Lower lobe of right lung (tissue), 2 donors: ENCODE measurements at regions not wholly inside any gene's neighbourhood (a gene's known extent, or its start where the extent isn't known, plus 50 kb on each side); places are given as distances from the start of the nearest gene placed in this dataset.

Experiments
- ATAC-seq, 2 donors: fragments of 200-7000 bp; cut with Tn5 transposase; one replicate each; pipeline ENCODE4 v1.9.1; 2020 to 2022; ENCODE audit warnings: mild to moderate bottlenecking in 2 of 2, moderate library complexity in 2 of 2
- DNase-seq: peaks from one replicate; pipeline ENCODE4 v3.0.0-alpha.2; 2020
- H3K27ac ChIP-seq: fragments of 200-600 bp; one replicate; pipeline ENCODE4 v1.8.0; 2022
- H3K27me3 ChIP-seq: fragments of 200-600 bp; one replicate; pipeline ENCODE4 v1.8.0; 2022; ENCODE audit warnings: low read depth
- H3K36me3 ChIP-seq: fragments of 200-600 bp; one replicate; pipeline ENCODE4 v1.8.0; 2022; ENCODE audit warnings: mild to moderate bottlenecking
- H3K4me1 ChIP-seq: fragments of 200-600 bp; one replicate; pipeline ENCODE4 v1.8.0; 2022
- H3K4me3 ChIP-seq: fragments of 200-600 bp; one replicate; pipeline ENCODE4 v1.8.0; 2022; ENCODE audit warnings: mild to moderate bottlenecking
- H3K9me3 ChIP-seq: fragments of 200-600 bp; one replicate; pipeline ENCODE4 v1.8.0; 2022
- intact Hi-C: fragments of 100-400 bp; cut with DNase I; formaldehyde crosslinking; loops from one replicate; pipeline ENCODE4 v1.11.0; 2022
- TF ChIP-seq, protein P1 (sequence below): fragments of 200-600 bp; IDR thresholded peaks from one replicate; pipeline ENCODE4 v1.8.0; 2022; ENCODE audit warnings: antibody characterized with exemption, mild to moderate bottlenecking
- donor health status: DM: no; HTN: yes; CAD: no; lungs with severe emphysema.

DNA sequence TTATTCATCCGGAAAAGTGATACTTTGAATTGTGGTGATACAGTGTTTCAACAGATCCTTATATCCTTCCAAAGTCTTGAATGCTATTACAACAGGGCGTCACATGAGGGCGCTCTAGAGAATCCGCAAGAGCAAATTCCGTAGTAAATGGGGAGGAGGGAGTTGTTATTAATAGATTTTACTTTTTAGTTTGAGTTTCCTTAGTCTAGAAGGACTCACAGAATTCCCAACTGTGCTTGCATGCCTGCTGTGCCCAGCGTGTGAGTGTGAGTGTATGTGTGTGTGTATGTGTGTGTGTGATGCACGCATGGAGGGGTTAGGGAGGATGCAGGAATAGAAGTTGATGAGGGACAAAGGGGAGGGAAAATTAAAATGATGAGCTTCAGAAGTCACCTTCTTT is 375.3 kb downstream of the C12orf75 start:
- no peak overlapping the region for H3K27ac ChIP-seq
- intact Hi-C loops: no loop called here
- TF ChIP-seq, protein P1, sequence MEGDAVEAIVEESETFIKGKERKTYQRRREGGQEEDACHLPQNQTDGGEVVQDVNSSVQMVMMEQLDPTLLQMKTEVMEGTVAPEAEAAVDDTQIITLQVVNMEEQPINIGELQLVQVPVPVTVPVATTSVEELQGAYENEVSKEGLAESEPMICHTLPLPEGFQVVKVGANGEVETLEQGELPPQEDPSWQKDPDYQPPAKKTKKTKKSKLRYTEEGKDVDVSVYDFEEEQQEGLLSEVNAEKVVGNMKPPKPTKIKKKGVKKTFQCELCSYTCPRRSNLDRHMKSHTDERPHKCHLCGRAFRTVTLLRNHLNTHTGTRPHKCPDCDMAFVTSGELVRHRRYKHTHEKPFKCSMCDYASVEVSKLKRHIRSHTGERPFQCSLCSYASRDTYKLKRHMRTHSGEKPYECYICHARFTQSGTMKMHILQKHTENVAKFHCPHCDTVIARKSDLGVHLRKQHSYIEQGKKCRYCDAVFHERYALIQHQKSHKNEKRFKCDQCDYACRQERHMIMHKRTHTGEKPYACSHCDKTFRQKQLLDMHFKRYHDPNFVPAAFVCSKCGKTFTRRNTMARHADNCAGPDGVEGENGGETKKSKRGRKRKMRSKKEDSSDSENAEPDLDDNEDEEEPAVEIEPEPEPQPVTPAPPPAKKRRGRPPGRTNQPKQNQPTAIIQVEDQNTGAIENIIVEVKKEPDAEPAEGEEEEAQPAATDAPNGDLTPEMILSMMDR: peak; percentile 75
- H3K4me1 ChIP-seq: no peaks in the 10 kb centered on the region
- no peak overlapping the region for H3K4me3 ChIP-seq
- no peaks in the 10 kb centered on the region for H3K9me3 ChIP-seq
- H3K36me3 ChIP-seq: no peaks in the 10 kb centered on the region
- DNase-seq (no peak), ATAC-seq (peak; percentile 48 to 65)
- H3K27me3 ChIP-seq: no peaks in the 10 kb centered on the region

DNA sequence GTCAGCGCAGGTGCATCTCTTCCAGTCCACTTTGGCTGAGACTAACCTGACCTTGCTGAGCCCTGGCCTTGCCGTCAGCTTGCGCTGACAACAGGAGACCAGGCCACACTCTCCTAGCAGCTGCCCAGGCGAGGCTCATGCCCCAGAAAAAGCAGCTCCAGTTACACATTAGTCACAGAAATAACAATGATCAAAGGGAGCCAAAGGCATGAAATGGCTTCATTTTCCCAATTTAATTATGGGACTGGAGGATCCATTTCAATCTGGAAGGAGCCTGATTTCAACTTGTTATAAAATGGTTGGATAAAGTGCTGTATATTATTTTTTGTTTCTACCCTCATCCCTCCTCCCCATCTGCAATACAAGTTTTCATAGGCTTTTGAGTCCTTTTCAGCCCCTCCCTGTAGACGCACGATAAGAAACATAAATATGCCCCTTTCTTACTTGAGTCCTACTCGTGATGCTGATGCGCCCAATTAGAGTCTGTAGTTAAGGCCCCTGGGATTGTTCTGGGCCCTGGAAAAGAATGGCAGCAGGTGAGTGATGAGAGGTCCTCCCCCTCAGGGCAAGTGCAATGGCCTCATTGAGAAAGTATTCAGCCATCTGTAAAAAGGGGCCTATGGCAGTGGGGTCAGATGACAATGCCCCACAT is 376.0 kb downstream of the C12orf75 start:
- DNase-seq: no peak
- no peaks in the 10 kb centered on the region for H3K4me1 ChIP-seq
- intact Hi-C loops: no loop called here
- no peak overlapping the region for H3K4me3 ChIP-seq
- no peaks in the 10 kb centered on the region for H3K9me3 ChIP-seq
- ATAC-seq: peak; percentile 26 to 37
- TF ChIP-seq, protein P1: no peak
- H3K27me3 ChIP-seq: no peaks in the 10 kb centered on the region
- H3K36me3 ChIP-seq: no peaks in the 10 kb centered on the region
- no peak overlapping the region for H3K27ac ChIP-seq

DNA sequence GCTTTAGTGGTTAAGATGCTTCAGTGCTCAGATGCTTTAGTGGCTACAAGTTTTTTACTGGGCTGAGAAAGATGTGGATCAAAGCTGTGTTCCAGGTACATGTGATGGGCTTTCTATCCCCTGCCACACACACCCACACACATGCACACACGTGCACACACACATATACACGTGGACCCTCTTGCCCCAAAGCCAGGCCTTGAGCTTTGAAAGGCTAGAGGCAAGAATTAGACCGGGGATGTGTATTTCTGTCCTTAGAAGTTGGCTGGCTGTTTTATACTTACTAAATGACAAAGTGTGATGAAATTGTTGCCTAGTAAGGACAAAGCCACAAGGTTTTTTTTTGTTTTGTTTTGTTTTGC is 376.5 kb downstream of the C12orf75 start:
- no peaks in the 10 kb centered on the region for H3K27me3 ChIP-seq
- H3K27ac ChIP-seq: no peak overlapping the region
- no peak overlapping the region for H3K4me3 ChIP-seq
- DNase-seq: no peak
- TF ChIP-seq, protein P1: no peak
- H3K9me3 ChIP-seq: no peaks in the 10 kb centered on the region
- no peaks in the 10 kb centered on the region for H3K36me3 ChIP-seq
- intact Hi-C loops: no loop called here
- ATAC-seq: no peak
- no peaks in the 10 kb centered on the region for H3K4me1 ChIP-seq

DNA sequence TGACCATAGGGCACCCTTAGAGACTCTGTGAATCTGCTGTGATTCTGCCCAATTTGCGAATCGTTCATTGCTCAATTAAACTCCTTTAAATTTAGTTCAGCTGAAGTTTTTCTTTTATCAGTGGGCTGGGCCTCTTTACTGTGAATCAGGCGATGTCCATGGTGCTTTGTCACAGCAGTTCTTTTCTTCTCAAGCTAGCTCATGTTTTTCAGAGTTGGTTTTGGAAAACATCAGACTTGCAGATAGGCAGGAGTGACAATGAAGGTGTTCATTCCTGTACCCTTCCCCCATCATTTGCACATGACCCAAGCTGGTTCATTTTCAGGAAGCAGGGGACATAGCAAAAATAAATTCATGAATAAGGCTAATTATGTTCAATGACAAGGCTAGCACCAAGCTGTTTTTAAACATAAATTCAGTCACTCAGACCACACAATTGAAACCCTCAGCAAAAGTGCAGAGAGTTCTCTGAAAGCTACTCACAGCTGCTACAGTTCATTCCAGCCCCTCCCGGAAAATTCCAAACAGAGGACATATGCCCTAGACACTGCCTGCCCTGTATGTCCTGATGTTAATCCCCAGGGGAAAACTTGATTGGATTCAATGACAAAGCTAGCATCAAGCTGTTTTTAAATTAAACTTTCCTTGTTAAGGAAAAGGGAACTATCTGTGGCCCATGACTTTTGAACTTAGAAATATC is 383.3 kb downstream of the C12orf75 start:
- Histone ChIP-seq H3K4me1 (no peaks in the 10 kb centered on the region), H3K9me3 (no peaks in the 10 kb centered on the region), H3K4me3 (no peak overlapping the region), H3K27me3 (no peaks in the 10 kb centered on the region), H3K36me3 (no peaks in the 10 kb centered on the region), H3K27ac (no peak overlapping the region)
- TF ChIP-seq, protein P1: no peak
- no peak for ATAC-seq
- DNase-seq: no peak
- intact Hi-C loops: no loop called here

DNA sequence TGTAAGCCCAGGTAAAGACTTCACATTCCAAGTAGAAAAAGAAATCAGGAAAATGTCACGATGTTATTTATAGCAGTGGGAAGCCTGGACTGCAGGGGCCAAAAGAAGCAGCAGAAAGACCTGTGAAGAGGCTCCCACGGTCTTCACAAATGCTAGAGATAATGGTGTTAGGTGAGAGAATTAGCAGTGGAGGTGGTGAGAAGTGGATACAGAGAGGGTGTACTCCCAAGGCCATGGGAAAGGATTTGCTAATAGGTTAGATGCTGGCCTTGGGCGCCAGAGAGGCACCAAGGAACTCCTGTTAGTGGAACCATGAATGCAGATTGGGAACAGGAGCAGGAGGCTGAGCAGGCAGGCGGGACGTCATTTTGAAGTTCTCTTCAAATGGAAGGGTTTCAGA is 386.1 kb downstream of the C12orf75 start:
- H3K27me3 ChIP-seq: no peaks in the 10 kb centered on the region
- intact Hi-C loops: no loop called here
- no peaks in the 10 kb centered on the region for H3K9me3 ChIP-seq
- TF ChIP-seq, protein P1: no peak
- no peaks in the 10 kb centered on the region for H3K36me3 ChIP-seq
- no peak for ATAC-seq
- no peaks in the 10 kb centered on the region for H3K4me1 ChIP-seq
- H3K27ac ChIP-seq: no peak overlapping the region
- no peak for DNase-seq
- H3K4me3 ChIP-seq: no peak overlapping the region
